SKM-1 (cell line): ENCODE measurements at regions not wholly inside any gene's neighbourhood (a gene's known extent, or its start where the extent isn't known, plus 50 kb on each side); places are given as distances from the start of the nearest gene placed in this dataset.

Experiments
- DNase-seq: peaks from one replicate; lab custom pipeline; 2025; ENCODE audit not compliant: unreplicated experiment; lab: John Stamatoyannopoulos, UW

GRCh38 chr16:73286346-73287267, 238.7 kb upstream of the ZFHX3 start:
- no peak for DNase-seq

- no peak for DNase-seq
Observed at GRCh38 chr16:73285436-73286201, 237.7 kb upstream of the ZFHX3 start.

GRCh38 chr16:73280388-73280787, 232.5 kb upstream of the ZFHX3 start:
- DNase-seq = no peak

DNA sequence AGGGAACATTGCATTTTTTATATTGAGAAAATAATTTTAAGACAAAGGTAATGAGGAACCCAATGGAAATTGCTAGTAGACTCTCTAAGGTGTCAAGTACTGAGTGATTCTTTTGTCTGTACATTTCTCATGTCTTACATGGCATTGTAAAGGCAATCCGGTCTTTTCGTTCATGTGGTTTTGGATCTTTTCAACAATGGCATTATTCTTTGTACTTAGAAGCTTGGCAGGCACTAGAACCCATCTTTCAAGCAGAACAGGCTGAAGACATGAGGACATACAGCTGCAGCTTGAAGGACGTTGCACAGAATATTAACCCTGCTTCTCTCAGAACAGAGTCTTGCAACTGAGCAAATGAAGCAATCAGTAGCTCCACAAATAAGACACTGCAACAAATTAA, 231.5 kb upstream of the ZFHX3 start:
- no peak for DNase-seq

DNA sequence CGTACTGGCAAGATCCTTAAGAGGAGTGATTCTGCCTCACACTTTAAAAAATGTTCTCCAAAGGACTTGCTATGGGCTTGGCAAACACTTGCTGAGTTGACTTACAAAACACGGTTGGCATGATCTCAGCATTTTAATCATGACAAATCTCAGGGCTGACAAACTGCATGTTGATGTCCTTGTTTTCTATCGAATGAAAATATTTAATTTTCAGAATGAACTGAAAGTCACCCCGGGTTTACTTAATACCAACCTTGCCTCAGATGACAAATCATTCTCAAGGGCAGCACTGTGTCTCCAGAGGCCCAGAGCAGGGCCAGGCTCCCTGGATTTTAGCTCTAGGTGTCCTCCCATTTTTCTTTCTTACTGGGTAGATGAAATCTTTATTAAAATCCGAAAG, 229.1 kb upstream of the ZFHX3 start:
- DNase-seq = no peak

DNA sequence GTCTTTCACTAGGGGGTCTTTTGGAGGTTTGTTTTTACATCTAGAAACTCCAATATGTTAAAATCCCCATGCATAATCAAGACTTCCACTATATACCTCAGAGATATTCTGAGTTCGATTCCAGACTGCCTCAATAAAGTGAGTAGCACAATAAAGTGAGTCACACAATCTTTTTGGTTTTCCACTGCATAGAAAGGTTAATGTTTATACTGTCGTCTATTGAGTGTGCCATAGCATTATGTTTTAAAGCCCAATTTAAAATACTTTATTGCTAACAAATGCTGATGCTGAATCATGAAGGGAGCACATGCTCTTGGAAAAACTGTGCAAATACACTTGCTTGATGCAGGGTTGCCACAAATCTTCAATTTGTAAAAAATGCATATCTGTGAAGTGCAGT, 227.5 kb upstream of the ZFHX3 start:
- DNase-seq = no peak

GRCh38 chr16:73275024-73275423, 227.1 kb upstream of the ZFHX3 start:
- DNase-seq = no peak

DNA sequence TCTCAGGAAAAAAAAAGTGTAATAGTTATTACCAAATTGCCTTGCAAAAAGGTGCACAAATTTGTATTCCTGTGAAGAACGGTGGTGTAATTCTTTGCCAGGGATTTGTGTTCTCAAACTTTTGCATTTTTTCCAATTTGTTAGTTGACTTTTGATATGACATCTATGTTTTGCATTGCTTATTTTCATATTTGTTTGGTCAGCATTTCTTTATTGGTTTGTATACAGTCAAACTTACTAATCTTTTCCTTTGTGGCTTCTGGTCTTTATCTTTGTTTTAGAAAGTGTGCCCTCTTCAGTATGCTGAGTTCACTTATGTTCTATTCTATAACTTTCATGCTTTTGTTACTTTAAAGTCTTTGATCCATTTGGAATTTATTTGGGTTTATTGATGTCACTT, 226.2 kb upstream of the ZFHX3 start:
- no peak for DNase-seq

GRCh38 chr16:73268366-73268993, 220.6 kb upstream of the ZFHX3 start:
- DNase-seq = no peak

DNA sequence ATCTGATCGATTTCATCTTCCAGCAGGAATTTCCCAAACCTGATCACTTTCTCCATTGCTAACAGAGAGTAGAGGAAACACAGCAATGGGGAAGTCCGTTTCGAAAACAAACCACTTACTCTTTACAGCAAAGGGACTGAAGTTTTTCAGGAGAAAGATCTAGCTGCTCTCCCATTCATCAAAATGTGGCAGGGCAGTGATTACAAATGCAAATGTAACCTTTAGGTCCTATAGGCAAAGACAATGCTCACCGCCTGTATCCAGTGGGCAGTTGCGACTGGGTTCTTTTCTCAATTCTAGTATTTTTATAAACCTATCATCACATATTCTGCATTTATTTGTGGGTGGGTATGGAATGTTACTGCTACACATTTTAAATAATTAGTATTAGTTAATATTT, 218.0 kb upstream of the ZFHX3 start:
- DNase-seq = no peak

GRCh38 chr16:73265124-73265837, 217.4 kb upstream of the ZFHX3 start:
- DNase-seq = no peak

DNA sequence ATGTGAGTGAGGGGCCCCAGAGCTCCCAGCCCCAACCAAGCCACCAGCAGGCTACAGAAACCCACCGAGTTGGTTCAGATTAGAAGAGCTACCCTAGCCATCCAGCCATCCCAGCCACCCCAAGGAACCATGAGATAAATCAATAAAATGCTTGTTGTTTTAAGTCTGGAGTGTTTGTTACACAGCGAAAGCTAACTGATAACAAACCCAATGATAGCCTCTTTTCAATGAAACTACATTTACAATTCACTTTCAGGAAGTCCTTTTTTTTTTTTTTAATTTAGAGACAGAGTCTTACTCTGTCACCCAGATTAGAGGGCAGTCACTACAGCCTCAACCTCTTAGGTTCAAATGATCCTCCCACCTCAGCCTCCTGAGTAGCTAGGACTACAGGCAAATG, 215.0 kb upstream of the ZFHX3 start:
- DNase-seq = no peak

DNA sequence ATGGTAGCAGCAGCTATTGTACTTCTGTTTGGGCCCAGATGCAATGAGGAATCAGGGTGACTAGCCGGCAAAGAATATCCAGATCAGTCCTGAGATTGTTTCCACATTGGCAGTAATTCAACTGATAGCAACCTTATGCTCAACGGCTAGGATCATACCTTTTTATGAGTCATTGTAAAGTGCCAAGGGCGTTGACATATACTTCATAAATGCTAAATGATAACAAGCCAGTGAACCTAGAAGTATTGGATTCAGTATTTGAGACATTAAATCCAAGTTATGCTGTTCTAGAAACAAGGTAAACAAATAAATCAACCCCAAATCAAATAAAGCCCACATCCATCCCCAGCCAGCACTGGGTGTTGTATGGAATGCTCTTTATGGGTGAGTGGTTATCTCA, 207.1 kb upstream of the ZFHX3 start:
- no peak for DNase-seq

DNA sequence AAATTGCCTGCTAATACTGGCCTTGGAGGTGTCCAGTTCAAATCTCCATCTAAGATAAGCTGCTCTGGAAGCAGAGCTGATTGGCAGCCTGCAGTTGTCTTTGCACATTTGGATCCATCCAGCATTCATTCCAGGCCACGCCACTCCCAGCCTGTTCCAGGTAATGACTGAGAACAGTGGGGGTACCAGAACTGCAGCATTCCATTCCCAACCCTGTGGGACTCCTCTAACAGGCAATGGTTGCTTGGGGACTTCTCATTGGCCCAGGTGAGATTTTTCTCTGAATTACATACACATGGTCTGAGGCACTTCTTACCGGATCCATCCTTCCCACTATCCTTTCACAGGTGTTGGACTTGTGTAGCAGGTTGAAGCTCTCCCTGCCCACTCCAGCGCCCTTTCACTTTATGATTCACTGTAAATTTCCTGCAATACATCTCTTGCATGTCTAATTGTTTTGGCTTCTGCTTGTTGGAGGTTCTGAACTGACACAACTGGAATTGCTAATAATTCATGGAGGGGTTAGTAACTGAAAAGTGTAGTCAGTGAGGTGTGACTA, 206.1 kb upstream of the ZFHX3 start:
- no peak for DNase-seq

DNA sequence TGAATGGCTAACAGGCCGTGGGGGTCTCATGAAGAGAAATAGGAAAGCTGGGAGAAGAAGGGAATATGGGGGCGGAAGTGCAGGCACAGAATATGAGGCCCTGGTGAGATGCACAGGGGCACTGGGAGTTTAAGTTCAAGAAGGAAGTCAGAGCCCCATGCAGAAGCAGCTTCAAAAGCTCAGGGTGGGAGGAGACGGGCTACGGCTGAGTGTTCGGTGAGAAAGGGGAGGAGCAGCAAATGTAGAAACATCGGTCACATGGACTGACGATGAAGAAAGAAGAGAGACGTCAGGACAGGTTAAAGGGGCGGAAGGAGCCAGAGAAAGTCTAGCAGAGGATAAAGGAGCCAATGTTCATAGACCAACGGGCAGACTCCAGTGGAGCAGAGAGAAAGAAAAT, 204.5 kb upstream of the ZFHX3 start:
- no peak for DNase-seq

DNA sequence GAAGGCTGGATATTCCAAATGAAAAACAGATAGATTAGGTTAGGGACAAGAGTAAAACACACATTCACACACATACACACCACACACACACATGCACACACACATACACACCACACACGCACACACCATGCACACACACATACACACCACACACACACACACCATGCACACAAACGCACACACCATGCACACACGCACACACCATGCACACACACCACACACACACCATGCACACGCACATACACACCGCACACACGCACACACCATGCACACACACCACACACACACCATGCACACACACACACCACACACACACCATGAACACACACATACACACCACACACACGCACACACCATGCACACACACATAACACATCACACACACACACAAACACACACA, 203.7 kb upstream of the ZFHX3 start:
- DNase-seq = no peak

DNA sequence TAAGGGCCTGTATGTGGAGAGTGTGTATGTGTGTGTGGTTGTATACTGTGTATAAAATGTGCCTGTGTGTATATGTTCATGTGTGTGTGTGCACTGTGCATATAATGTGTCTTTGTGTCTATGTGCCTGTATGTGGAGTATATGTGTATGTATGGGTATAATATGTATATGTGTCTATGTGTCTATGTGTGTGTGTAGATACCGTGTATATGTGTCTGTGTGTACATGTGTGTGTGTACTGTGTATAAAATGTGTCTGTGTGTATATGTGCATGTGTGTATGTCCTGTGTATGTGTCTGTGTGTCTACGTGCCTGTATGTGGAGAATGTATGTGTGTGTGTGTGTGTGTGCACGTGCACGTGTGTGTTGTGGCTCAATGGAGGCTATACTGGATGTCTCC, 200.4 kb upstream of the ZFHX3 start:
- DNase-seq = no peak

DNA sequence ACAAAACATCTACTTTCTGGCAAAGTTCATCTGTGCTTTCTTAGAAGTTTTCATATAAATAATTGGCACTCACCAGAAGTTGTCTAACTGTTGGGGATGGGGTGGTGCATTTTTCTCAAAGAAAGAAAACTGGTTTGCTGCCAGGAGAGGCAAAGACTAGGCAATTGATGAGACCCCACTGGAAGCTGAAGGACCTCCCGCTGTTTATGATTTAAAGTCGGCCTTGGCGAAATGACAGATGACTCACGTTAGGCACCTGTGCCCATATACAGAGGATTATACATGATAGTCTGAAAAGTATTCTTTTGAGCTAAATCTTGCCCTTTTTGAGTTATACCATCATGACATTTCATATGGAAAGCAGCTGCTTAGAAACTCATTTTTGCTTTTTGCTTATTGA, 193.0 kb upstream of the ZFHX3 start:
- no peak for DNase-seq

- no peak for DNase-seq
Observed at GRCh38 chr16:73237601-73238000, 189.7 kb upstream of the ZFHX3 start.

DNA sequence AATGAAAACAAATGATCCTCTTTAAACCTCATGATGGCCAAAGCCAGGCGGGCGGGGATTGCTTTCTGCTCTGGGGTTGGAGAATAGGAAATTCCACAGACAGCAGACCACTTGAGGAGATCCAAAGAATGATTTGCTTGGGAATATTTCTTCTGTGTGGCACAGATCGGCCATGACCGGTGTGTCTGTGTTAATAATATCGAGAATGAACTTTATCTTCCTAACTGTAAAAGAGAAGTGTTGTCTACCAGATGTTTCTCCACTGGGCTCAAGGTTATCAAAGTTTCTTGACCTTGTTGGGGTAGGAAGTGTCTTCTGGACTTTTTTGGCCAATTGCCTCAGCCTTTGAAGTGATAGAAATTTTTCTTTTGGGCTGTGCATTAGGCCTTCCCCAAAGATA, 186.6 kb upstream of the ZFHX3 start:
- no peak for DNase-seq

GRCh38 chr16:73233846-73234424, 186.0 kb upstream of the ZFHX3 start:
- no peak for DNase-seq
